Adrenal gland (tissue), 5 donors: ENCODE measurements at regions not wholly inside any gene's neighbourhood (a gene's known extent, or its start where the extent isn't known, plus 50 kb on each side); places are given as distances from the start of the nearest gene placed in this dataset.

ENCODE experiments used
- CTCF ChIP-seq, 6 experiments: fragments of 450-650 bp in 4 of 6; fragments of 200-600 bp in 2 of 6; sonication (generic) in 1 of 6; IDR thresholded peaks; 1 replicate in 5 of 6; 2 replicates in 1 of 6; pipeline versions ENCODE4 v1.5.1 to v1.8.0; 2016 to 2021; ENCODE audit warnings: antibody characterized with exemption in 6 of 6, mild to moderate bottlenecking in 2 of 6, moderate library complexity in 1 of 6
- POLR2A ChIP-seq, 2 donors: fragments of 450-650 bp; IDR thresholded peaks; one replicate each; pipeline ENCODE4 v1.6.1; 2017; ENCODE audit warnings: antibody characterized with exemption in 2 of 2, mild to moderate bottlenecking in 2 of 2, moderate library complexity in 1 of 2
- donor health status: DM: no; HTN: no; CAD: no.

GRCh38 chr14:34005901-34006300 is 55.0 kb upstream of the EGLN3 start:
- no peak for TF ChIP-seq CTCF (IDR thresholded peaks at IDR 0.05)
- no peak for TF ChIP-seq POLR2A (IDR thresholded peaks at IDR 0.05)
